ENCODE measurements at regions not wholly inside any gene's neighbourhood (a gene's known extent, or its start where the extent isn't known, plus 50 kb on each side); places are given as distances from the start of the nearest gene placed in this dataset.

DNA sequence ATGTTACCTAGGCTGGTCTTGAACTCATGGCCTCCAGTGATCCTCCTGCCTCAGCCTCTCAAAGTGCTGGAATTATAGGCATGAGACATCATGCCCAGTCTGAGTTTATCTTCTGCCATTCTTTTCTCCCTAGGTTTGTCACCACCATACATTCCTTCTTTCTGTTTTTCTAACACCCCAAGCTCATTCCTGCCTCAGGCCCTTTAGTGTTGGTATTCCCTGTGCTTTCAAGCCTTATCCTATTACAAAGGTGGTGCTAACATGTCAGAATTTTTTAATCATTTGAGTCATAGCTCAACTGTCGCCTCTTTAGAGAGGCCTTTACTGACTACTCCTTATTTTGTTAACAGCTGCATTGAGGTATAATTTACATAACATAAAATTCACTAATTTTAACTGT, 221.1 kb upstream of the PRSS16 start:
- no peaks in the 10 kb centered on the region for H3K9me3 ChIP-seq (ENCODE audit: control insufficient read depth in 4 of 4, low read length in 3 of 4)
- no peak overlapping the region for H3K9ac ChIP-seq (ENCODE audit: low read depth in 1 of 2, low read length in 2 of 2)
- H3K36me3 ChIP-seq (ENCODE audit: control insufficient read depth in 4 of 4, insufficient read depth in 3 of 4, low read depth in 1 of 4, low read length in 3 of 4) = no peaks in the 10 kb centered on the region
- no peak for DNase-seq (ENCODE audit: low spot score)
- 91% methylated on average over 1 of the region's 1 CpG for WGBS
- no peak overlapping the region for H3K27ac ChIP-seq (ENCODE audit: low read depth in 1 of 2, low read length in 2 of 2)
- no peak overlapping the region for H3K4me3 ChIP-seq (ENCODE audit: low read depth in 1 of 3, low read length in 3 of 3)
- H3K4me1 ChIP-seq (ENCODE audit: control insufficient read depth in 4 of 4, insufficient read depth in 4 of 4, low read length in 3 of 4) = no peaks in the 10 kb centered on the region
- H3K27me3 ChIP-seq (ENCODE audit: control insufficient read depth in 4 of 4, insufficient read depth in 4 of 4, low read length in 3 of 4) = no peaks in the 10 kb centered on the region
- TF ChIP-seq RXRA (IDR thresholded peaks at IDR 0.05) (no peak), MAX (IDR thresholded peaks at IDR 0.05) (no peak), YY1 (IDR thresholded peaks at IDR 0.05) (no peak), ATF3 (IDR thresholded peaks at IDR 0.05) (no peak), FOXA1 (IDR thresholded peaks at IDR 0.05) (no peak), JUND (IDR thresholded peaks at IDR 0.05) (no peak), ZBTB33 (IDR thresholded peaks at IDR 0.05) (no peak)
- TF ChIP-seq, protein P1, sequence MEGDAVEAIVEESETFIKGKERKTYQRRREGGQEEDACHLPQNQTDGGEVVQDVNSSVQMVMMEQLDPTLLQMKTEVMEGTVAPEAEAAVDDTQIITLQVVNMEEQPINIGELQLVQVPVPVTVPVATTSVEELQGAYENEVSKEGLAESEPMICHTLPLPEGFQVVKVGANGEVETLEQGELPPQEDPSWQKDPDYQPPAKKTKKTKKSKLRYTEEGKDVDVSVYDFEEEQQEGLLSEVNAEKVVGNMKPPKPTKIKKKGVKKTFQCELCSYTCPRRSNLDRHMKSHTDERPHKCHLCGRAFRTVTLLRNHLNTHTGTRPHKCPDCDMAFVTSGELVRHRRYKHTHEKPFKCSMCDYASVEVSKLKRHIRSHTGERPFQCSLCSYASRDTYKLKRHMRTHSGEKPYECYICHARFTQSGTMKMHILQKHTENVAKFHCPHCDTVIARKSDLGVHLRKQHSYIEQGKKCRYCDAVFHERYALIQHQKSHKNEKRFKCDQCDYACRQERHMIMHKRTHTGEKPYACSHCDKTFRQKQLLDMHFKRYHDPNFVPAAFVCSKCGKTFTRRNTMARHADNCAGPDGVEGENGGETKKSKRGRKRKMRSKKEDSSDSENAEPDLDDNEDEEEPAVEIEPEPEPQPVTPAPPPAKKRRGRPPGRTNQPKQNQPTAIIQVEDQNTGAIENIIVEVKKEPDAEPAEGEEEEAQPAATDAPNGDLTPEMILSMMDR (IDR thresholded peaks at IDR 0.05; ENCODE audit: low read depth, low read length, missing input control) = no peak

DNA sequence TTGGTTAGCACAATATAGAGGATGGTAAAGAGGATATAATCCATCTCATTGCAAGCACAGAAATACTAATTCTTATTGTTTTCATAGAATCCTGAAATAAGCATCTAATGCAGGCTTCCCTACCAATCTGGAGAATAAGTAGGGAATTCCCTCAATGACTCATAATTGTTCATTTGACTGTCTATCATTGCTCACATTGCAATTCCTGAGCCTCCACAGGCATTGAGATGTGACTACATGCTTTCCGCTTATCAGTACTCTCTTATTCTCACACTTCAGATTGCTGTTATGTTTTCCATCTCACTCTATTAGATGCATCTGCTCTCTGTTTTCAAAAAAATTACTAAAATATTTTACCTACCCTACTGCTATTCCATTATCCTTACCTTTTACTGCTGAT, 216.2 kb upstream of the PRSS16 start:
- Histone ChIP-seq H3K4me1 (ENCODE audit: control insufficient read depth in 4 of 4, insufficient read depth in 4 of 4, low read length in 3 of 4) (no peaks in the 10 kb centered on the region), H3K27ac (ENCODE audit: low read depth in 1 of 2, low read length in 2 of 2) (no peak overlapping the region), H3K9me3 (ENCODE audit: control insufficient read depth in 4 of 4, low read length in 3 of 4) (no peaks in the 10 kb centered on the region), H3K4me3 (ENCODE audit: low read depth in 1 of 3, low read length in 3 of 3) (no peak overlapping the region), H3K36me3 (ENCODE audit: control insufficient read depth in 4 of 4, insufficient read depth in 3 of 4, low read depth in 1 of 4, low read length in 3 of 4) (no peaks in the 10 kb centered on the region), H3K27me3 (ENCODE audit: control insufficient read depth in 4 of 4, insufficient read depth in 4 of 4, low read length in 3 of 4) (no peaks in the 10 kb centered on the region), H3K9ac (ENCODE audit: low read depth in 1 of 2, low read length in 2 of 2) (no peak overlapping the region)
- no peak for TF ChIP-seq HNF4A (conservative IDR thresholded peaks at IDR 0.05)
- no peak for TF ChIP-seq RAD21 (IDR thresholded peaks at IDR 0.05)
- no peak for TF ChIP-seq ZBTB33 (IDR thresholded peaks at IDR 0.05)
- no peak for TF ChIP-seq FOXA2 (IDR thresholded peaks at IDR 0.05)
- WGBS = 97% methylated on average over 1 of the region's 1 CpG
- DNase-seq (ENCODE audit: low spot score) = no peak

DNA sequence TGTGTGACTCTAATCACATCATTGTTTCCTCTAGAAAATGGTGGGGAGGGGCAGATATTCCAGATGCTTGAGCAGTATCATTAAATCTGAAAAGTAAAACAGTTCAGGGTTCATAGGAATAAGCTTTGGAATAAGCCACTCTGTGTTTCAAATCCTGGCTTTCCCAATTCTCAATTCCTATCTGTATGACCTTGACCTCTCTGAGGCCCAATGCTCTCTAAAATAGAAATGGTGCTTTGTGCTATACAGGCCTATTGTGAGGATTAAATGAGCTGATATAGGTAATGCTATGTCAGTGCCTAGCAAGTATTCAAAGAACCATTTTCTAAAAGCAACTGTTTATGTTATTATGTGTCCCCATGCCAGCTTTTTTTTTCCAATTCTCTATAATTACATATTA, 209.0 kb upstream of the PRSS16 start:
- TF ChIP-seq RAD21 (IDR thresholded peaks at IDR 0.05) = no peak
- no peak for TF ChIP-seq GABPA (IDR thresholded peaks at IDR 0.05 in 1 of 2, conservative IDR thresholded peaks at IDR 0.05 in 1 of 2)
- no peak for TF ChIP-seq NR2F2 (IDR thresholded peaks at IDR 0.05)
- no peak for TF ChIP-seq FOXA2 (IDR thresholded peaks at IDR 0.05)
- no peak for TF ChIP-seq ZBTB33 (IDR thresholded peaks at IDR 0.05)
- H3K9ac ChIP-seq (ENCODE audit: low read depth in 1 of 2, low read length in 2 of 2) = no peak overlapping the region
- no peaks in the 10 kb centered on the region for H3K27me3 ChIP-seq (ENCODE audit: control insufficient read depth in 4 of 4, insufficient read depth in 4 of 4, low read length in 3 of 4)
- H3K27ac ChIP-seq (ENCODE audit: low read depth in 1 of 2, low read length in 2 of 2) = no peak overlapping the region
- H3K4me1 ChIP-seq (ENCODE audit: control insufficient read depth in 4 of 4, insufficient read depth in 4 of 4, low read length in 3 of 4) = no peaks in the 10 kb centered on the region
- no peak overlapping the region for H3K4me3 ChIP-seq (ENCODE audit: low read depth in 1 of 3, low read length in 3 of 3)
- no peaks in the 10 kb centered on the region for H3K36me3 ChIP-seq (ENCODE audit: control insufficient read depth in 4 of 4, insufficient read depth in 3 of 4, low read depth in 1 of 4, low read length in 3 of 4)
- DNase-seq (ENCODE audit: low spot score) = no peak
- no peaks in the 10 kb centered on the region for H3K9me3 ChIP-seq (ENCODE audit: control insufficient read depth in 4 of 4, low read length in 3 of 4)
